PC-9 (cell line): ENCODE measurements at regions not wholly inside any gene's neighbourhood (a gene's known extent, or its start where the extent isn't known, plus 50 kb on each side); places are given as distances from the start of the nearest gene placed in this dataset.

Experiments
- CTCF ChIP-seq: fragments of 200-600 bp; sonication (generic); conservative IDR thresholded peaks from 2 replicates; pipeline ENCODE4 v1.6.1; 2017; ENCODE audit warnings: mixed run types, antibody characterized with exemption, mild to moderate bottlenecking, moderate library complexity
- EZH2 ChIP-seq: fragments of 200-600 bp; sonication (generic); IDR thresholded peaks from 2 replicates; pipeline ENCODE4 v1.8.0; 2017; ENCODE audit warnings: antibody characterized with exemption, low read depth

GRCh38 chr18:78420116-78420515 lies 559.5 kb upstream of the SALL3 start:
- TF ChIP-seq CTCF: no peak
- no peak for TF ChIP-seq EZH2
